Activated CD4-positive, alpha-beta T cell treated with anti-CD3 and anti-CD28 coated beads, Interleukin-10, Interleukin-2, amounts not matched to agents 100 ng/mL and 50 ng/mL, durations not matched to agents 16 hours and 8 hours (primary cell): ENCODE measurements at regions not wholly inside any gene's neighbourhood (a gene's known extent, or its start where the extent isn't known, plus 50 kb on each side); places are given as distances from the start of the nearest gene placed in this dataset.
"Not testable (repeated sequence)": the region's sequence is repeated elsewhere in the genome, so short reads cannot be mapped to it uniquely, and the experiment has no call there.

Experiments
- DNase-seq: peaks from one replicate; pipeline ENCODE4 v3.0.0-alpha.2; 2020

DNA sequence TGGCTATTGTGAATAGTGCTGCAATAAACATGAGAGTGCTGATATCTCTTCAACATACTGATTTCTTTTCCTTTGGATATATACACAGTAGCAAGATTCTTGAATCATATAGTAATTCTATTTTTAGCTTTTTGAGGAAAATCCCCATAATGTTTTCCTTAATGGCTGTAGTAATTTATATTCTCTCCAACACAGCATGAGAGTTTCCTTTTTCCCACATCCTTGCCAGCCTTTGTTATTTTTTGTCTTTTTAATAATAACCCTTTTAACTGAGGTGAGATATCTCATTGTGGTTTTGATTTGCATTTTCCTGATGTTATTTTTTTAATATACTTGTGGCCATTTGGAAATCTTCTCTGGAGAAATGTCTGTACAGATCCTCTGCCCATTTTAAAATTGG, 132.6 kb downstream of the PRL start:
- DNase-seq, result no peak

DNA sequence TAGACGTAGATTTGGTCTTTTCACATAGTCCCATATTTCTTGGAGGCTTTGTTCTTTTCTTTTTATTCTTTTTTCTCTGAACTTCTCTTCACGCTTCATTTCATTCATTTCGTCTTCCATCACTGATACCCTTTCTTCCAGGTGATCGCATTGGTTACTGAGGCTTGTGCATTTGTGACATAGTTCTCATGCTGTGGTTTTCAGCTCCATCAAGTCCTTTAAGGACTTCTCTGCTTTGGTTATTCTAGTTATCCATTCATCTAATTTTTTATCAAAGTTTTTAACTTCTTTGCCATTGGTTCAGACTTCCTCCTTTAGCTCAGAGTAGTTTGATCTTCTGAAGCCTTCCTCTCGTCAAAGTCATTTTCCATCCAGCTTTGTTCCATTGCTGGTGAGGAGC, 125.8 kb downstream of the PRL start:
- DNase-seq, result not testable (repeated sequence)

DNA sequence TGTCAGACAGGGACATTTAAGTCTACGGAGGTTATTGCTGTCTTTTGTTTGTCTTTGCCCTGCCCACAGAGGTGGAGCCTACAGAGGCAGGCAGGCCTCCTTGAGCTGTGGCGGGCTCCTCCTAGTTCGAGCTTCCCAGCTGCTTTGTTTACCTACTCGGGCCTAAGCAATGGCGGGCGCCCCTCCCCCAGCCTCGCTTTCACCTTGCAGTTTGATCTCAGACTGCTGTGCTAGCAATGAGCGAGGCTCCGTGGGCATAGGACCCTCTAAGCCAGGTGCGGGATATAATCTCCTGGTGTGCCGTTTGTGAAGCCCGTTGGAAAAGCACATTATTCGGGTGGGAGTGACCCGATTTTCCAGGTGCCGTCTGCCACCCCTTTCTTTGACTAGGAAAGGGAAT, 125.0 kb downstream of the PRL start:
- DNase-seq, result not testable (repeated sequence)

DNA sequence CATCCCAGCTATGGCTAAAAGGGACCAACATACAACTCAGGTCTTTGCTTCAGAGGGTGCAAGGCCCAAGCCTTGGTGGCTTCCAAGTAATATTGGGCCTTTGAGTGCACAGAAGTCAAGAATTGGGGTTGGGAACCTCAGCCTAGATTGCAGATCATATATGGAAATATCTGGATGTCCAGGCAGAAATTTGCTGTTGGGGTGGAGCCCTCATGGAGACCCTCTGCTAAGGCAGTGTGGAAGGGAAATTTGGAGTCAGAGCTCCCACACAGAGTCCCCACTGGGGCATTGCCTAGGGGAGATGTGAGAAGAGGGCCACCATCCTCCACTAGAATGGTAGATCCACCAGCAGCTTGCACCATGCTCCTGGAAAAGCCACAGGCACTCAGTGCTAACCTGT, 123.5 kb downstream of the PRL start:
- no peak for DNase-seq

DNA sequence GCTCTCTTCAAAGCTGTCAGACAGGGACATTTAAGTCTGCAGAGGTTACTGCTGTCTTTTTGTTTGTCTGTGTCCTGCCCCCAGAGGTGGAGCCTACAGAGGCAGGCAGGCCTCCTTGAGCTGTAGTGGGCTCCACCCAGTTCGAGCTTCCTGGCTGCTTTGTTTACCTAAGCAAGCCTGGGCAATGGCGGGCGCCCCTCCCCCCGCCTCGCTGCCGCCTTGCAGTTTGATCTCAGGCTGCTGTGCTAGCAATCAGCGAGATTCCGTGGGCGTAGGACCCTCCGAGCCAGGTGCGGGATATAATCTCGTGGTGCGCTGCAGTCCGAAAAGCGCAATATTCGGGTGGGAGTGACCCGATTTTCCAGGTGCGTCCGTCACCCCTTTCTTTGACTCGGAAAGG, 116.6 kb downstream of the PRL start:
- not testable (repeated sequence) for DNase-seq

DNA sequence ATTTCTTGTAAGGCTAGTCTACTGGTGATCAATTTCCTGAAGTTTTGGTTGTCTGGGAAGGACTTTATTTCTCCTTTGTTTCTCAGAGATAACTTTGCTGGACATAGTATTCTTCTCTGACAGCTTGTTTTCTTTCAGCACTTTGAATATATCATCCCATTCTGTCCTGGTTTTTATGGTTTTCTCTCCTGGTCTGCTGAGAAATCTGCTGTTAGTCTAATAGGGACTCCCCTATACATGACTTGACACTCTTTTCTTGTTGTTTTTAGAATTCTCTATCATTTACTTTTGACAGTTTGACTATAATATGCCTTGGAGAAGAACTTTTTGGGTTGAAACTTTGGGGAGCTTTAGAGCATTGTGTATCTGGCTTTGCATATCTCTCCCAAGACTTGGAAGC, 112.5 kb downstream of the PRL start:
- no peak for DNase-seq

DNA sequence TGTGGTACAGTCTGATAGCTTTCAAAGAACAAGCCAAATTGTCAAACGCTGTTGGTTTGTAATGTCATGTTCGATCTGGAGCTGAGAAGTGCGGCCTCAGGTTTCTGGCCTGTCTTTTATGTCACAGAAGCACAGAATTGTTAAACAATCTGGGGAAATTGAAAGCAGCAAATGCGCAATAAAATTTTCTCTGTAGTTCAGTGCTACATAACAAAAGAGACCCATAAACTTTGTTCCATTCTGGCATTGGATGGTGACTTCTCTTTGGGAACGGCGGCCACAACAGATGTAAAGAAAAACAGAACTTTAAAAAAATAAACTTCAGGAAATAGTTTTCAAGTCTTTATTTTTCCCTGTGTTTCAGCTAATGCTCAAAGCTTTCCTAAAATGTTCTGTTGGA, 106.9 kb downstream of the PRL start:
- no peak for DNase-seq

DNA sequence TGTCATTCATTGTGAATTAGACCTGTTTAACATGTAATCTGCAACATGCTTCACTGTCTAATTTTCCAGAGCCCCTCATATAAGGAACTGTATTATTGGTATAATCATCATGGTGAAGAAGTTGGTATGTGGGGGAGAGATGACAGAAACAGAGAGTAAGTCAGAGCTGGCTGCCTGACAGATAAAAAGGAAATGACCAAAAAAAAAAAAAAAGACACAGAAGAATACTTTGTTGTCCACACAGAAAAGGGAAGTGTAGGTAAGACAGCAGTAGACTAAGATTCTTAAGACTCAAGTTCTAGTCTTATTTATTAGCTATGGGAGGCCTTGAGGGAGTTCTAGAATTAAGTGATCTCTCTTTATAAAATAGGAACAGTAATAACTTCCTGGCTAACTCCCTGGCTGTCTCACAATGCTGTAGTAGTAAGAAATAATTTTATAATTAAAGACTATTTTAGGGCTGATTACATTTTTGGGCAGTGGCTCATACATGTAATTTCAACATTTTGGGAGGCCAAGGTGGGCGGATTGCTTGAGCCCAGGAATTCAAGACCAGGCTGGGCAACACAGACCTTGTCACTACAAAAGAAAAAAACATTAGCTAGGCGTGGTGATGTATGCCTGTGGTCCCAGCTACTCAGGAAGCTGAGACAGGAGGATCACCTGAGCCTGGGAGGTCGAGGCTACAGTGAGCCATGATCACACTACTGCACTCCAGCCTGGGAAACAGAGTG, 102.5 kb downstream of the PRL start:
- peak; percentile 1 for DNase-seq

DNA sequence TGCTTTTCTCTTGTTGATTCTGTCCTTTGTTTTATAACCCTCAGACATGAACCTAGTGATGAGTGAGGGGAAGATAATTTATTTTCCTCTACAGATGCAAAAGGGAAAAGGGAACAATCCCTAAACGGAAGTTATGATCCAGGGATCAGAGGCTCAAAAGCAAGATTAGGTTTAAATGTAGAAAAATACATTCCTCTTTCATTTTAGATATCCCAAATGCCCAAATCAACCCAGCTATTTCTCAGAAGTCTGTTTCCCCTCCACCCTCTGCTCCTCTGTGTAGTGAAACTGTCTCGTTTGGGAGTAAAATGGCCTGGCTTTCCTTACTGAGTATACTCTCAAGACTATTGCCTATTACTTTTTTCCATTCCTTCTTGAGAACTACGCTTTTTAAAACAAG, 97.1 kb downstream of the PRL start:
- DNase-seq, result no peak

DNA sequence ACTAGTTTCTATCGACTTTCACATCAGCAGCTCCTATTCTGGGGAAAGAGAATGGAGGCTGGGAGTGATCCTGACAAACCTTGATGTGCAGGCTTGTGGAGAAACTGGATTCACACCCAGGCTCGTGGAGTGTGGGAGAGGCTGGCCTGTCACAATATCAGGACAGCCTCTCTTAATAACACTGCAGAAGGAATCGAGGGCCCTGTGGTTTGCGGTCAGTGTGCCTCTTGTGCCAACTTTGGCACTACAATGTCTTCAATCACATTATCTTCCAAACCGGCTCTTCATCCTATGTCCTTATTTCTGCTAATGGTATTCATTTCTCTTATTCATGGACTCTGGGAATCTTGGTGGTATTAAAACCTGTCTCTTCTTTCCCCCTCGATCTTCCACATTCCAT, 92.7 kb downstream of the PRL start:
- DNase-seq, result no peak

DNA sequence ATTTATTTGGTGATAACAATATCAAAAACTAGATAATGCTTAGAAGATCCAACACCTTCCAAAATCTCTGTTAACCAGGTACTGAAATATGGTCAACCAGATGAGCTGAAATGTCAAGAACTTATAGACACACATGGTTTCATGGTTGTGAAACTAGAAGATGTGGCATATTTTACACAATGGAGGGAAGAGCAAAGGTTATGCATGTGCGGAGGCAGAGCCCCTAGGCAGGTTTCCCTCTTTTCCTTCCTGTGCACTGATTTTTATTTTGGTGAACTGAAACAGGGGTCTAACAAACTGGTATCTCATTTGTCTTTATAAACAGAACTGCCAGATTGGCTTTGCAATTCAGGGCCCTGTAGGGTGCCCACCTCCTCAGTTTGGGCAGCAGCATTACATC, 91.6 kb downstream of the PRL start:
- no peak for DNase-seq

DNA sequence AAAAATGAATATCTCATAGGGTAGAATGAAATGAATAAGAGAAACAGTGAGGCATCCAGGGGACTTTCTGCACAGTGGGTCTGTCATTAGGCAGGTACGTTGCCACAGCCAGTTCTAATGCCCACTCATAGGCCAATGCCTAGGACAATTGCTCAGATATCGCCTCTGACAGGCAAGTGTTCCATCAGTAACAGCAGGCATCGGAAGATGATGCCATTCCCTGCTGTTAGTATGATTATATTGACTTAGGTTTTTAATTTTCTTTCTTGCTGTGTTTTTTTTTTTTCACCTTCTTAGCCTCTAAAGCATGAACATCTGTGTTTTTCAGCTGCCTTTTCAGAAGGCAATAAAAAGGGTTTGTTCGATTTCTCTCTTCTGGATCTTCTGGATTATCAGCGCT, 90.7 kb downstream of the PRL start:
- no peak for DNase-seq

DNA sequence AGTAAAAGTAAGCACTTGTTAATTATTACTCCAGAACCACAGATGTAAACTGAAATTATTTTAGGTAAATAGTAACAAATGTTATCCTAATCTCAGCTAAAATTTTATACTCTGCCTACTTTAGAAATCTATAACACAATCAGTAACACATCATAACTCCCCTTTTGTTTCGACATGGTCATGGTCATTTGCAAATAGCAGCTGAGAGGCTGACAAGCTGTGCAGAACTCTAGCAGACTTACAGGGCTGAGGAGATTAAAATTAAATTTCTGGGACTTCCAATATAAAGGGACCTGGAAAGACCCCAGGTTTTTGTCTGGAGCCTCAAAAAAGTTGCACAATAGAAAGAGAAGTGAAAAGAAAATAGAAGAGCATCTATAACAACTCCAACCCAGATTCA, 88.8 kb downstream of the PRL start:
- no peak for DNase-seq

DNA sequence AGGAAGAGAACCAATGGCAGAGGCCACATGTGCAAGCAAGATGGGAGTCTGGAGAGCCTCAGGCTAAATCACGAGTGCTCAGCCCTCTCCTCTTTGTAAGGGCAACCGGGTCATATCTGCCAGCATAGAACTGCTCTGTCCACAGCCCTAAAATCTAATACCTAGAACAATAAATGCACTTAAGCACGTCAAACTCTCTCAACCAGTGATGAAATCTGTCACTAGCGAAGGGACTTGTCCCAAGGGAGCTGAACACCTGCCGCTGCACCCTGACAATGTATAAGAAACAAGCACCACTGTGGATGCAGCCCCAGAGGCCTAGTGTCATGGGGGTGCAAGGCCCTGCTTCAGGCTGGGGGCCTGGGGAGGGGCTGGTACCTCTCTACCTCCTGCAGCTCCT, 82.5 kb downstream of the PRL start:
- DNase-seq, result no peak

DNA sequence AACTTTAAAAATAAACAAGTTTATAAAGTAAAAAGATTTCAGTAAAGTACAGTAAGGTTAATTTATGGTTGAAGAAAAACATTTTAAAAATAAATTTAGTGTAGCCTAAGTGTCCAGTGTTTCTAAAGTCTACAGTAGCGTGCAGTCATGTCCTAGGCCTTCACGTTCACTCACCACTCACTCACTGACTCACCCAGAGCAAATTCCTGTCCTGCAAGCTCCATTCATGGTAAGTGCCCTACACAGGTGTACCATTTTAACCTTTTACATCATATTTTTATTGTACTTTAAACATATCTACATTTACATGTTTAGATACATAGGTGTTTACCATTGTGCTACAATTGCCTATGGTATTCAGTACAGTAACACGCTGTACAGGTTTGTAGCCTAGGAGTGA, 81.4 kb downstream of the PRL start:
- not testable (repeated sequence) for DNase-seq

DNA sequence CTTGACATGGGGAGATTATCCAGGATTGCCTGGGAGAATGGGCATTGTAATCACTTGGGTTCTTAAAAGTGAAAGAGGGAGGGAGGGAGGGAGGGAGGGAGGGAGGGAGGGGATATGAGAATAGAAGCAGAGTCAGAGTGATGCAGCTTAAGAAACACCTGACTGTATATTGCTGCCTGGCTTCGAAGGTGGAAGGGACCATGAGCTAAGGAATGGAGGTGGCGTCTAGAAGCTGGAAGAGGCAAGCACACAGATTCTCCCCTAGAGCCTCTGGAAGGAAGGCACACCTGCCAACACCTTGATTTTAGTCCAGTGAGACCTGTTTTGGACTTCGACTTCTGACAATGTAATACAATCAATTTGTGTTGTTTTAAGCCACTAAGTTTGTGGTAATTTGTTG, 78.4 kb downstream of the PRL start:
- no peak for DNase-seq

DNA sequence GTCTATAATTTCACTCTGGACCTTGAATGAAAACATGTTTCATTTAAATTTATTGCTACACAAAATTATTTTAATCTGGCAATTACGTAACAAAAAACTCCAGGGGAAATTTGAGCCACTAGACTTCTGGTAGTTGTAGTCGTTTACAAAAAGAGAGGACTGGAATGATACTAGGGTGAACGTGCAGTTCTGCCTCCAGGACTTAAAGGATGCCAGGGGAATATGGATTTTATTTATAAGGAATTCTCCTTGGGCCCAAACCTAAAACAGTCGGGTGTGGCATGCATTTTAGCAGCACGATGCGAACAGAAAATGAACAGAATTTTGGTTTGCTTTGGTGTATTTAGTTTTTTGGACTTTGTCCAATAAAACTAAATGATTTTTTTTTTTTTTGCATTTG, 76.9 kb downstream of the PRL start:
- no peak for DNase-seq

DNA sequence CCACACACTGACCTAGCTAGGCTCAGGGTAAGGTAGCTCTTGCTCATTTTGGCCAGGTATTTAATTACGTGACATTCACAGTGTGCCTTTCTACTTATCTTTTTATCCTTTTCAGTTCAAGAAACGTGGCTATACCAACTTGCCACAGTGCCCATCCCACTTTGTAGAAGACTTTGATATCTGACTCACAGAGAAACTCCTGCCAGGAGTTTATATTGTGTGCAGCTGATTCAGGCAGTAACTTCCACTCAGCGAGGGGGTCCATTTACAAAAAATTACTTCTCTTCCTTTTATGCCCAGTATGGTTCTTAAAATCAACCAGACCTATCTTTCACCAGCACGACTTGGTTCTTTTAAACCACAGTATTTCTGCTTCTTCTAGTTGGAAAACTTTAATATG, 75.6 kb downstream of the PRL start:
- DNase-seq, result no peak

DNA sequence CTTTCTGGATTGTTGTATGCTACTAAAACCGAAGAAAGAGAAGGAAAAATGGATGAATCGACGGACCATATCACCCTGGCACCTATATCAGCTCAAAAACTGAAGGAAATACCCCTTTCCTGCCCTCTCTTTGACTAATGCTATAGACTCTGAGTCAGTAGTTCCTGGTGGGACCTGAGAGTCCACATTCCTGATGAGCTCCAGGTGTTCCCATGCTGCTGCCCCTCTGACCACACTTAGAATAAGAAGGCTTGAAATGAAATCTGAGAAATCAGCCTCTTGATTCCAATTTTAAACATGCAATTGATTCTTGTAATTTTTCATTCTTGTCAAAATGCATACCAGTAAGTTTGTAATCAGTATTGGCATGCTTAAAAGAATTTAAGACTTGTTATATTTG, 75.2 kb downstream of the PRL start:
- DNase-seq, result no peak

DNA sequence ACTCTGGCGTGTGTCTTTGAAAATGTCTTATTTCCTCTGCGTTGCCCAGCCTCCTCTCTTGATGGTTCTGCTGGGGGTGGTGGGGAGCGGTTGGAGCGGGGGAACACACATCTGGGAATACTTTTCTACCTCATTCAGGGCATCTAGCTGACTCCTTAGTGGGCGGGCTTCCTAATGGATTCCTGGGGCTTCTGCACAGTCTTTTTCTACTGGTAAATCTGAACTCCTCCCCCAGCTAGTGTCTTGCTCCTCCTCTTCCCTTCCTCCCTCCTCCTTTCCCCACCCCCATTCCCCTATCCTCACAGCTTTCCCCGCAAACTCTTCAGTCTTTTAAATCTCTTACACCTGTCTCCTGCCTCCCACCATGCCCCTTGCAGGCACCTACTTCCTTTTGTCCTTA, 74.4 kb downstream of the PRL start:
- no peak for DNase-seq

DNA sequence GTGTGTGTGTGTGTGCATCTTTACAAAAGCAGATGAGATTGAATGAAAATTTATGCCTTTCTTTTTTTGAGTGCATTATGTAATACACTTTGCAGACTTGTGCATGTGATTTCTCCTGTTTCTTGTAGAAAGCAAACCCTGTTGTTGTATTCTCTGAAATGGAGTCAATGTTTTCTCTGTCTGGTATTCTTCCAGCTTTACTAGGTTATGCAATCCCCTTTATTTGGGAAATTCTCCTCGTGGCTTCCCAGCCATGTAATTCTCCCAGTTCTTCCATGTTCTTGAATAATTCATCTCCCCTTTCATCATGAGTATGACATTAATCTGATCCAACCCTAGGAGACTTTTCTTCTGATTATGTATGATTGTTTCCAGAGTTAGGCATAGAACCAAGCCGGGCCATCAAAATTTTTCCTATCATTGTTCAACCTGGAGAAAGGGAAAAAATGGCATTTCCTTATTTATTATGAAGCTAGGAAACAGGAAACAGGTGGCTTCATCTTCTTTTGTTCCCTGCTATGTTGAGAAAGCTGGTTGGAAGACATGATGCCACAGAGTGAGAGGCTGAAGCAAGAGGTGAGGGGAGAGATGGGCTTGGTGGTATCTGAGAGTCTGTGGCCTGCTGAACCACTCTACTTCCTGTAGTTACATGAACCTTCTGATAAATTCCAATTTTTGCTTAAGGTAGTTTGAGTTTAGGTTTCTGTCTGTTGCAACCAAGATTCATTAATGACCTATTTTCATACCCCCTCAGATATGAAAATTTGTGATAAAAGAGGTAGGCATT, 68.8 kb downstream of the PRL start:
- no peak for DNase-seq

DNA sequence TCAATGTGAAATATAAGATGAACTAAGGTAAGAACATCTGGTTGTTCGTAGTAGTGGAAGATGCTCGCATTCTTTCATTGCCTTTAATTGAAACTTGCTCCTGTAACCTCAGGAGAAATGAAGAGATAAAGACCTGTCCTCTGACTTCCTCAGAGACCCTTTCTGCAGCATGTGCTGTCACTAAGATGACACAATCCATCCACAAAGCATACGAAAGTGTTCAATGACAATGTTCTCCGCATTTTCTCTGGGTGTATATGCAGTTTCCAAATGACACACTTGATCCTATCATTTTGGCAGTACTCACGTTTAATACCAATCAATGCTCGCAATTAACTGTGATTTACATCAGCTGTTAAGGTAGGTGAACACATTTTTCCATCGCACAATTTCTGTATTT, 65.8 kb downstream of the PRL start:
- DNase-seq, result no peak

DNA sequence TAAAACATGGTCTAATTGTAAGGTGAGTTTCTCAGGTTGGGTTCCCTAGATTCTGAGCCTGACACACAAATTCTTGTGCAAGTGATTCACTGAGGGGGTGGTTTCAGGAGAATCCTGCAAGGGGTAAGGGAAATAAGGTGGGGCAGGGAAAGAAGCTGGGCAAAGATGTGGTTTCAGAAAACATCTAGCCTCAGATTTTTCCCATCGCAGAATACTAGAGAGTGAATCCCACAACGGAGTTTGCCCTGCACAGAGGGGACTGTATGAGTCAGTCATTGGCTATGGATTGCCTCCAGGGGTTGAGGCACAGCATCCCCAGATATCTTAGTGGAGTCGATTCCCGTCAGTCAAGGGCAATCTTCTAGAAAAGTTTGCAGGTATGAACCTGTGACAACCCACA, 65.2 kb downstream of the PRL start:
- no peak for DNase-seq

DNA sequence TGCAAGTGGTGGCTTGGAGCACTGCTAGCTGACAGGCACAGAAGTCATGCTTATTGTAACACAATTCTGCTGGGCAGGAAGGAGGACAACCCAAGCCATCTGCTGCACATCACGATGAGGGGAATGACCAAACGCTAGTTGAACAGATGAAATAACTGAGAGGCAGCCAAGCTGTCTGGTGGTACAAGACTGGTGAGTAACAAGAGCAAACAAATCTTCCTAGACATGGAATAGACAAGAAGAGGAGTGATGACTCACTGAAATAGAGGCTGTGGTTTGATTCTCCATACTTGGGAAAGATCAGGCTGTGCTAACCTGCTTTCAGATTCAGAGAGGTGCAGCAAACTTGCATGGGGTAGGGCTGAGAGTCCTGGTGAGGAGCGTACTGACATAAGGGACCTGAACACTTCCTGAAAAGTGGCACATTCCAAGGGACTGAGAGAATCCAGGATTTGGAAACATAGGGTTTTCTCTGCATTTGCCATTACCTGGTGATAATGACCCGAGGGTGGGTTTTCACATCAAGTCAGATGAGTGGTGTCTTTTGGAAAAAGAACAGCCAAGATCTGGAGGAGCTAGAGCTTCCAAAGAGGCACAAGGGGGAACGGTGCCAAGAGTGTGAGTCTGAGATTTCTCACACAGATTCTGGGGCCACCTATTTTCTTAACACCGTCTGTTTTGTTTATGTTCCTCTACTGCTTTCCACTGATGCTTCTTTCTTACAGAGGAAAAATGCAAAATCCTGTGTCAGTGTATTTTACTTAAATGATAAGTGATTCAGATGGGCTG, 60.0 kb downstream of the PRL start:
- no peak for DNase-seq
